Transverse colon (tissue), 4 donors: ENCODE measurements at regions not wholly inside any gene's neighbourhood (a gene's known extent, or its start where the extent isn't known, plus 50 kb on each side); places are given as distances from the start of the nearest gene placed in this dataset.

Source experiments
- DNase-seq: peaks from one replicate; pipeline ENCODE4 v3.0.0-alpha.2; 2019
- H3K27ac ChIP-seq, 4 donors: fragments of 200-600 bp; sonication (generic); 2 replicates each; pipeline ENCODE4 v1.5.1; 2016 to 2018; ENCODE audit warnings: inconsistent platforms in 4 of 4
- H3K27me3 ChIP-seq: fragments of 200-600 bp; sonication (generic); 2 replicates; pipeline ENCODE4 v1.5.1; 2017; ENCODE audit warnings: inconsistent platforms
- H3K36me3 ChIP-seq, 4 donors: fragments of 200-600 bp; sonication (generic); 2 replicates each; pipeline ENCODE4 v1.5.1; 2017 to 2019; ENCODE audit warnings: inconsistent platforms in 4 of 4
- H3K4me1 ChIP-seq, 4 donors: fragments of 200-600 bp; sonication (generic); 2 replicates each; pipeline ENCODE4 v1.5.1; 2017 to 2020; ENCODE audit warnings: inconsistent platforms in 4 of 4
- H3K4me3 ChIP-seq, 4 donors: fragments of 200-600 bp; sonication (generic); 1 replicate in 1 of 4; 2 replicates in 3 of 4; pipeline versions ENCODE4 v1.5.1 to v1.6.1; 2017 to 2019; ENCODE audit warnings: inconsistent platforms in 4 of 4
- H3K9me3 ChIP-seq, 2 donors: fragments of 200-600 bp; sonication (generic); 2 replicates each; pipeline ENCODE4 v1.5.1; 2017 to 2019; ENCODE audit warnings: inconsistent platforms in 2 of 2
- EP300 ChIP-seq: sonication (generic); formaldehyde crosslinking; IDR thresholded peaks from one replicate; pipeline ENCODE4 v1.6.1; 2017; ENCODE audit warnings: antibody characterized with exemption, low read depth
- POLR2A ChIP-seq: fragments of 450-650 bp; IDR thresholded peaks from one replicate; pipeline ENCODE4 v1.6.1; 2016; ENCODE audit warnings: antibody characterized with exemption, mild to moderate bottlenecking, moderate library complexity
- POLR2AphosphoS5 ChIP-seq, 3 donors: sonication (generic); formaldehyde crosslinking; IDR thresholded peaks; one replicate each; pipeline ENCODE4 v1.6.1; 2016; ENCODE audit warnings: antibody characterized with exemption in 3 of 3
- WGBS, 2 donors: methylation state at CpG; one replicate each; pipeline ENCODE4 v1.1.5; 2018; ENCODE audit warnings: low coverage in 1 of 2; 5-methylcytosine and 5-hydroxymethylcytosine counted together
- in situ Hi-C, 4 donors: fragments of 200-750 bp; cut with MboI; loops; one replicate each; pipeline versions ENCODE4 v1.15.0 to v1.15.1; 2017; ENCODE audit warnings: low sequenced_read_pairs in 3 of 4, low pct_ligation_motif_present in 1 of 4, low pct_unique_long_range_greater_than_20kb in 1 of 4
- intact Hi-C: fragments of 100-400 bp; cut with DNase I; formaldehyde crosslinking; loops from one replicate; pipeline ENCODE4 v1.15.1; 2023; ENCODE audit warnings: low total_unique reads
- TF ChIP-seq, protein P1 (sequence below), 5 experiments: fragments of 200-600 bp in 3 of 5; fragments of 450-650 bp in 2 of 5; sonication (generic) in 3 of 5; IDR thresholded peaks; 1 replicate in 2 of 5; 2 replicates in 3 of 5; pipeline ENCODE4 v1.5.1; 2016 to 2017; ENCODE audit warnings: antibody characterized with exemption in 5 of 5, inconsistent platforms in 3 of 5, mild to moderate bottlenecking in 2 of 5, moderate library complexity in 1 of 5

GRCh38 chr20:53707371-53708055 lies 113.9 kb upstream of the ZNF217 start:
- intact Hi-C loops = no loop called here
- in situ Hi-C loops = no loop called here
- Histone ChIP-seq H3K36me3 (no peaks in the 10 kb centered on the region), H3K27ac (peak overlapping the region; percentile 5 to 66 (median 62)), H3K4me3 (no peak overlapping the region), H3K9me3 (no peaks in the 10 kb centered on the region), H3K27me3 (no peaks in the 10 kb centered on the region), H3K4me1 (peaks cover 0 to 22% (median 2%) of the 10 kb centered on the region in 4 donors)
- no peak for DNase-seq
- no peak for TF ChIP-seq POLR2AphosphoS5 (IDR thresholded peaks at IDR 0.05)
- TF ChIP-seq EP300 = no peak
- 68 to 70% methylated on average over 6 of the region's 6 CpGs for WGBS, 2 donors

DNA sequence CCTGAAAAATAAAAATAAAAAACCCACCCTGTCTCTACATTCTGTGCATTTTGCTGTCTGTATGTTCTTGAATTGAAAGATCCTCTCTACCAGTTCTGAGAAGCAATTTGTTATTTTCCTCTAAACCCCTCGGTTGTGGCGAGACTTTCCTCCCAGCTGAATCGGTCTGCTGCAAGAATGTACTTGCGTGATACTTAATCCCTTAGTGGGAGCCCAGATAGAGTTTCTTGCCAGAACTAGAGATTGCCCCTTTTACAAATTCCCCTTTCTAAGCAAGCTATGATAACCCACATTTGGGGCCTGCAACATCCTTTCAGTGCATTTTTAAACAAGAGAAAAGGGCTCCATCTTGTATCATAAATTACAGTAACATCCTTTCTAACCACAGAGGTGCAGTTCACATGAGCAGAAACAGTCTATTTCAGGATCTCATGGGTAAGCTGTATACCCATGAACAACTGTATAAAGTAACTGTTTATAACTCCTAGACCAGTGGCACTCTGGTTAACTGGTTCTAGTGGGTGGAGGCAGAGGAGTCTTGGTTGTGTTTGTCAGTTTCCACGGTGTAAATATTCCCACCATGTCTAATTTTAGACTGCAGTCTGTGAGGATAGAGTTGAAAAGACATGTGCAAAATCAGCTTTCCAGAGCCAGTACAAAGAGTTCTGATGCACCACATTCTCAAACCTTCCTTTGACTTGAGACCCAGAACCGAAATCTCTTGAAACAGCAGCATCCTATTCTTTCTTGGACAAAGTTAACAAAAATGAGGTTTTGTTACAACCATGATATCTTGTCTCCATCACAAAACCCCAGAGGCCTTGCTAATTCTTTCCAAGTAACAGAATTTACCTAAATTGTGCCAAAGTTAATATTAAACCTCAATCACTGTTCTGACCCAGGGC lies 113.1 kb upstream of the ZNF217 start:
- in situ Hi-C loops = no loop called here
- 57 to 60% methylated on average over 3 to 6 of the region's 6 CpGs for WGBS, 2 donors
- no peak overlapping the region for H3K4me3 ChIP-seq
- H3K27me3 ChIP-seq = no peaks in the 10 kb centered on the region
- H3K36me3 ChIP-seq = no peaks in the 10 kb centered on the region
- H3K4me1 ChIP-seq = peaks cover 0 to 22% (median 2%) of the 10 kb centered on the region in 4 donors
- TF ChIP-seq EP300 = no peak
- TF ChIP-seq, protein P1, sequence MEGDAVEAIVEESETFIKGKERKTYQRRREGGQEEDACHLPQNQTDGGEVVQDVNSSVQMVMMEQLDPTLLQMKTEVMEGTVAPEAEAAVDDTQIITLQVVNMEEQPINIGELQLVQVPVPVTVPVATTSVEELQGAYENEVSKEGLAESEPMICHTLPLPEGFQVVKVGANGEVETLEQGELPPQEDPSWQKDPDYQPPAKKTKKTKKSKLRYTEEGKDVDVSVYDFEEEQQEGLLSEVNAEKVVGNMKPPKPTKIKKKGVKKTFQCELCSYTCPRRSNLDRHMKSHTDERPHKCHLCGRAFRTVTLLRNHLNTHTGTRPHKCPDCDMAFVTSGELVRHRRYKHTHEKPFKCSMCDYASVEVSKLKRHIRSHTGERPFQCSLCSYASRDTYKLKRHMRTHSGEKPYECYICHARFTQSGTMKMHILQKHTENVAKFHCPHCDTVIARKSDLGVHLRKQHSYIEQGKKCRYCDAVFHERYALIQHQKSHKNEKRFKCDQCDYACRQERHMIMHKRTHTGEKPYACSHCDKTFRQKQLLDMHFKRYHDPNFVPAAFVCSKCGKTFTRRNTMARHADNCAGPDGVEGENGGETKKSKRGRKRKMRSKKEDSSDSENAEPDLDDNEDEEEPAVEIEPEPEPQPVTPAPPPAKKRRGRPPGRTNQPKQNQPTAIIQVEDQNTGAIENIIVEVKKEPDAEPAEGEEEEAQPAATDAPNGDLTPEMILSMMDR (IDR thresholded peaks at IDR 0.05) = no peak
- no peak for TF ChIP-seq POLR2A
- TF ChIP-seq POLR2AphosphoS5 (IDR thresholded peaks at IDR 0.05) = no peak
- intact Hi-C loops = no loop called here
- no peak for DNase-seq
- peak overlapping the region; percentile 5 to 65 (median 52) for H3K27ac ChIP-seq
- H3K9me3 ChIP-seq = no peaks in the 10 kb centered on the region

DNA sequence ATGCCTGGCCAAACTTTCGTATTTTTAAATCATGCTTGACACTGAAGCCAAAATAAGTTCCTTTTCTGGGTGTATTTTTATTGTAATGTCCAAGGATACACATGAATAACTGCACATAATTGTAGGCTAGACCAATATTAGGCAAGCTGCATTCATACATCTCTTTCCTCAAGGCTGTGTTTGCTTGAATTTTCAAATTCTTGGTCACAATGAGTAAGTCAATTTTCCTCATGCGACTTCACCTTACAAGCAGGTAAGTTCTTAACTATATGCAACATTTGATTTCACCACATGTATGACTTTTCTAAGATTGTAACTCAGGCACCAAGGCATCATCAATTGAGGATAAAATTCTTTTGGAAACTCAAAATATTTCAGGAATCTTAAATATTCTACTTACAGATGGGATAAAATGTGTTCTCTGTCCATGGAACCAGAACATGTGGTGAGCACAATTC lies 112.4 kb upstream of the ZNF217 start:
- intact Hi-C loops (no loop called here), in situ Hi-C loops (no loop called here)
- no peak for DNase-seq
- no peaks in the 10 kb centered on the region for H3K36me3 ChIP-seq
- H3K9me3 ChIP-seq = no peaks in the 10 kb centered on the region
- H3K27me3 ChIP-seq = no peaks in the 10 kb centered on the region
- peaks cover 0 to 22% (median 2%) of the 10 kb centered on the region in 4 donors for H3K4me1 ChIP-seq
- TF ChIP-seq POLR2AphosphoS5 (IDR thresholded peaks at IDR 0.05) = no peak
- no peak for TF ChIP-seq POLR2A
- TF ChIP-seq, protein P1 (IDR thresholded peaks at IDR 0.05) = no peak
- TF ChIP-seq EP300 = no peak
- WGBS, 2 donors = 63 to 92% methylated on average over 2 of the region's 2 CpGs
- peak overlapping the region; percentile 5 to 65 (median 52) for H3K27ac ChIP-seq
- H3K4me3 ChIP-seq = no peak overlapping the region

GRCh38 chr20:53702617-53703016 lies 109.0 kb upstream of the ZNF217 start:
- no peak for DNase-seq
- intact Hi-C loops (no loop called here), in situ Hi-C loops (no loop called here)
- H3K4me3 ChIP-seq = no peak overlapping the region
- no peak overlapping the region for H3K27ac ChIP-seq
- peaks cover 0 to 26% (median 7%) of the 10 kb centered on the region in 4 donors for H3K4me1 ChIP-seq
- TF ChIP-seq, protein P1 (IDR thresholded peaks at IDR 0.05) = no peak
- TF ChIP-seq POLR2AphosphoS5 (IDR thresholded peaks at IDR 0.05) = no peak
- TF ChIP-seq POLR2A = no peak
- no peak for TF ChIP-seq EP300
- no peaks in the 10 kb centered on the region for H3K36me3 ChIP-seq
- no peaks in the 10 kb centered on the region for H3K27me3 ChIP-seq
- WGBS, 2 donors = 96 to 97% methylated on average over 6 to 10 of the region's 10 CpGs
- no peaks in the 10 kb centered on the region for H3K9me3 ChIP-seq
